ENCODE measurements at regions not wholly inside any gene's neighbourhood (a gene's known extent, or its start where the extent isn't known, plus 50 kb on each side); places are given as distances from the start of the nearest gene placed in this dataset.
"Not testable (repeated sequence)": the region's sequence is repeated elsewhere in the genome, so short reads cannot be mapped to it uniquely, and the experiment has no call there.

GRCh38 chr21:15638856-15639549 is 90.8 kb upstream of the USP25 start:
- peak; percentile 5 for DNase-seq

GRCh38 chr21:15640113-15640512 is 89.7 kb upstream of the USP25 start:
- not testable (repeated sequence) for DNase-seq

GRCh38 chr21:15644489-15644888 is 85.3 kb upstream of the USP25 start:
- DNase-seq = no peak

DNA sequence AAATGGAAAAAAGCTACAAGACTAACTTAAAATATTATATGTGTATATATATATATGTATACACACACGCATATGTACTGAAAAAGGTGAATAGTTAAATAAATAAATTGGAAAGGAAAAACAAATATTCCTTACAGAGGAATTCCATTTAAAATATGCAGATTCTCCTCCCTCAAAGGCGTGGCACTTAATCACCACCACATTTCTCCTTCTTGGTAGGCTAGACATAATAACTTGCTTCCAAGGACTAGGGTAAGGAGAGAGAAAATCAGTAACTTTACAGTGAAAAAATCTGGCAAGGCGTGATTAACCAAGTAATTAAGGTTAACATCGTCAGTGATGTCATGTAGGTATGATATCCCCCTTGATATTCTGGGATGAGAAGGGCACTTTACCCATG is 84.0 kb upstream of the USP25 start:
- DNase-seq = no peak

DNA sequence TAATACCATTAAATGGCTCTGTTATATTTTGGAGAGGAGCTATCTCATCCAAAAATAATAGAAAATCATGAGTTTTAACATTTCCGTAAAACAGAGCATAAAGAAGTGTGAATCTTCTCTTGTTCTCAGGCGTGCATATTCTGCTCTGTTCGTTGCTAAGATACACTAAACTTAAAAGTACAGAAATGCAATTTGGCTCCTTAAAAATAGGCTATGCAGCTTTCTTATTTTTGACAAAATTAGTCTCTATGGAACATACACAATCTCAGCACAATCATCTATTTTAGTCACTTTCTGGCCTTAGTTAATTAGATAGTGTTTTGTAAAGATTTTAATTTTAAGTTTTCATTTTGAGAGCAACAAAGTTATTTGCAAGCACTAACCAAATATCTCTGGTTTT is 79.0 kb upstream of the USP25 start:
- DNase-seq = no peak

DNA sequence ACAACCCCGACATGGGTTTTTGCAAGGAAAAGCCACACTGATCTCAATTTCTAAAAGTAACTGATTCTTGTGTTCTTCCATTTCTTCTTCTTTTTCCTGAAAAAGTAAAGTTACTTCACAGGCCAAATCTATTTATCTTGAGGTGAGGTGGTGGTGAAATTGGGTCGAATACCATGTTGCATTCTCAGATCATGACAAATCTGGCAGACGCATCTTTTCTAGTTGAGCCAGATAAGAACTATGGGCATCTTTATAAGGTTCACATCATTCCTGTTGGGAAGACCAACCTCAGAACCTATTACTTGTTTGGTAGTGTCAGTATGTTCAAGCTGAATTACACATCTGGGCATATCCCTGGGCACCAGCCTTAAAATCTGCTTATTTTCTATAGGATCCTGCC is 78.6 kb upstream of the USP25 start:
- DNase-seq = no peak

GRCh38 chr21:15653710-15654109 is 76.1 kb upstream of the USP25 start:
- DNase-seq = no peak

DNA sequence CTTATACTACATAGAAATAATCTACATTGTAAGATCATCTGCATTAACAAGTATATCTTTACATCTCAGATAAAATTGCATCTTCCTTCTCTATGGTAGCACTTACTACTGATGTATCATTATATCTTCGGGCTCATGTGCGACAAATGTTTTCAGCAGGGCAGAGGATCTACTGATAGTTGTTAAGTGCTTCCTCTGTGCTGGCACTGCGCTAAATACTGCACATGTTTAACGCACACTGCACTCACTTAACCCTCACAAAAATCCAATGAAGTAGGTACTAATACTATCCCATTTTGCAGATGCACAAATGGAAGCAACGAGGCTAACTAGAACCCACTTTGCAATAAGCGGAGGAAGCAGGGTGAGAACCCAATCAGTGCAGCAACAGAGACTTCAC is 75.6 kb upstream of the USP25 start:
- DNase-seq = no peak

GRCh38 chr21:15659753-15660422 is 69.9 kb upstream of the USP25 start:
- DNase-seq = no peak

- no peak for DNase-seq
These were observed 69.4 kb upstream of the USP25 start for GRCh38 chr21:15660423-15660804.

DNA sequence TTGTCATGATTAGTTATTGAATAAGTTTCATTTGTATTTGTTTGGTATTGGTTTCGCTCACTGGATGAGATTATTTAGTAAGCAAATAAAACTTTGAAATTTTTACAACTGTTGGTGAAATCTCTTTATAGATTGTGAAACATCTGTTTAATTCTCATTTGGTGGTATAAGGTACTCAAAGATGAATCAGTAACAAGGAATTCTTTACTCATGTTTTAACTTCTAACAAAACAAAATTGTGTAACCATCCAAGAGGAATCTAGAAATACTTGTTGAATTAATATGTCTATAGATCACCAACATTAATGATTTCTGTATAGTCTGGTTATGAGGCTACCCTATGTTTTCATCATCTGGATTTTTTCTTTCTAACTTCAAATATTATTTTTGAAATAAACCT is 62.8 kb upstream of the USP25 start:
- DNase-seq = no peak

DNA sequence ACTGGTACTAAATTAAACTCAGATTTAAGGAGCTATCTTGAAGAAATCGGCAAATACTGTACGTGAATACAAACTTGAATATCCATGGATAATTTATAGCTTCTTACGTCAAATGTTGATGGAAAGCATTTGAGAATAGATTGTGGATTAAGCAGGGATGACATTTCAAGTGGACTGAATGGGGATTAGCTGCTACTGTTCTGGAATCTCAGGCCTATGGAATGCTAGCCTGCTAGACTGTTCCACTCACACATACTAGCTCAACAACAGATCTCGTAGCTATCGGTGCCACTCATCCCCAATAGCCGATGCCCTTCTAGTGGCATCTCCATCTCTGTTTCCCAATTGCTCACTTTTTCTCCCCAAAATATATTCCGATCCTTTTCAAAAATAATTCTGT is 62.0 kb upstream of the USP25 start:
- no peak for DNase-seq

DNA sequence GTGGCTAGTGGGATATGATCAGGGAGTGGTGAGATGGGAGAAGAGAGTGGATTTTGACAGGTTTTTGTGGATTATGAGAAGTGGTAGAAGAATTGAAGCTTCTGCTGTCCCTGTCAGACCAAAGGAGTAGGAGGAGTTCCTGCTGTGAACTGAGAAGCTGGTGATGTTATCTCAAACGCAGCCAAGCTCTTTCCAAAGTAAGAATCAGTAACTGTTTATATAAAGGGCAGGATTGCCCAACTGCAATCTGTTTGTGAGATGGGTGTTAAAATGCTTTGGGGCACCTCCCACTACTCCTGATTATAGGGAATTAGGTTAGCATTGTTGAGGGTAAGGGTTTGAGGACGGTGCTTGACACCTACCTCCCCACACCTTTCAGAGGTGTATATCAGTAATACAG is 60.5 kb upstream of the USP25 start:
- DNase-seq = no peak

DNA sequence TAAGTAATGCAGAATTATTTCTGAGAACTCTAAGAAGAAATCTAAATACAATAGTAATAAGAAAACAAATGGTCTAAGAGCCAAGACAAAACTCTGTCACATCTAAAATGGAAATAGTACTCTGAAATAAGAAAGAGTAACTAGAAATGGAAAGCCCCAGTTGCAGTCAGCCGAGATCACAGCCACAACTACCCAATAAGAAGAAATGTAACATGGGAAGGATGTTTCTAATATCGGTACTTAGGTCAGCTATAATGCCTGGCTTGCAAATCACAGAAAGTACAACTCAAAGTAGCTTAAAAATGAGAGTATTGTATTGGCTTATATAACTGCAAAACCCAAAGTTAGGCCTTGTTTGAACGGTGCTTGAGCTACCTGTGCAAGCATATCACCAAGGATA is 58.6 kb upstream of the USP25 start:
- no peak for DNase-seq

DNA sequence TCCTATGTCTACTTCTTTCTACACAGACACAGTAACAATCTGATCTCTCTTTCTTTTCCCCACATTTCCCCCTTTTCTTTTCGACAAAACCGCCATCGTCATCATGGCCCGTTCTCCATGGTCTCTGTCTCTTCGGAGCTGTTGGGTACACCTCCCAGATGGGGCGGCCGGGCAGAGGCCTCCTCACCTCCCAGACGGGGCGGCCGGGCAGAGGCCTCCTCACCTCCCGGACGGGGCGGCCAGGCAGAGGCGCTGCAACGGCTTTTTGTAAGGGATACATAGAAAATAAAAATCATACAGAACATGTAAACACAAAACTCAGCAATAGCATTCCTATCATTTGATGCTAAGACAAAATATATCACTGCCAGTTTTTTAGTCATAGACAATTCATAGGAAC is 57.2 kb upstream of the USP25 start:
- DNase-seq = not testable (repeated sequence)

- DNase-seq = no peak
These were observed 52.8 kb upstream of the USP25 start for GRCh38 chr21:15676935-15677334.

- DNase-seq = no peak
These were observed 50.2 kb upstream of the USP25 start for GRCh38 chr21:15679630-15680029.
